ENCODE measurements at regions not wholly inside any gene's neighbourhood (a gene's known extent, or its start where the extent isn't known, plus 50 kb on each side); places are given as distances from the start of the nearest gene placed in this dataset.

DNA sequence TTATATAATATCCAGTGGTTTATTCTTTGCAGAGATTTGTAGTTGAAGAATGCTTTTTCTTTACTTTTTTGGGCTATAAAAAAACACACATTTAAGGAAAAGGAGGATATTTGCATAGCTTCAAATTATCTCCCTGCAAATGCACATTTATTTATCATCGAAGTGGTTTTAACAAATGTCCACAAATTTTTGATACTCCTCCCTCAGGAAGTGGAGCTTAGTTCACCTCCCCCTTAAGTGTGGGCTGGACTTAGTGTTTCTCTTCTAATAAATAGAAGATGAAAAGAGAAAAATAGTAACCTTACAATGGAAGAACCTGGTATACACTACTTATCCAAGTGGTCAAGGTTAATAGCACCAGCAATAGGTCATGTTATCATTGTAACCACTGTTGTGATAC is 537.6 kb downstream of the ARL4A start:
- TF ChIP-seq, protein P1, sequence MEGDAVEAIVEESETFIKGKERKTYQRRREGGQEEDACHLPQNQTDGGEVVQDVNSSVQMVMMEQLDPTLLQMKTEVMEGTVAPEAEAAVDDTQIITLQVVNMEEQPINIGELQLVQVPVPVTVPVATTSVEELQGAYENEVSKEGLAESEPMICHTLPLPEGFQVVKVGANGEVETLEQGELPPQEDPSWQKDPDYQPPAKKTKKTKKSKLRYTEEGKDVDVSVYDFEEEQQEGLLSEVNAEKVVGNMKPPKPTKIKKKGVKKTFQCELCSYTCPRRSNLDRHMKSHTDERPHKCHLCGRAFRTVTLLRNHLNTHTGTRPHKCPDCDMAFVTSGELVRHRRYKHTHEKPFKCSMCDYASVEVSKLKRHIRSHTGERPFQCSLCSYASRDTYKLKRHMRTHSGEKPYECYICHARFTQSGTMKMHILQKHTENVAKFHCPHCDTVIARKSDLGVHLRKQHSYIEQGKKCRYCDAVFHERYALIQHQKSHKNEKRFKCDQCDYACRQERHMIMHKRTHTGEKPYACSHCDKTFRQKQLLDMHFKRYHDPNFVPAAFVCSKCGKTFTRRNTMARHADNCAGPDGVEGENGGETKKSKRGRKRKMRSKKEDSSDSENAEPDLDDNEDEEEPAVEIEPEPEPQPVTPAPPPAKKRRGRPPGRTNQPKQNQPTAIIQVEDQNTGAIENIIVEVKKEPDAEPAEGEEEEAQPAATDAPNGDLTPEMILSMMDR (IDR thresholded peaks at IDR 0.05; ENCODE audit: low read depth, low read length, missing input control), result no peak
- TF ChIP-seq TAF1 (conservative IDR thresholded peaks at IDR 0.05) (no peak), YY1 (IDR thresholded peaks at IDR 0.05) (no peak), FOXA1 (IDR thresholded peaks at IDR 0.05) (no peak), GABPA (IDR thresholded peaks at IDR 0.05 in 1 of 2, conservative IDR thresholded peaks at IDR 0.05 in 1 of 2) (no peak), RXRA (IDR thresholded peaks at IDR 0.05) (no peak), FOXA2 (IDR thresholded peaks at IDR 0.05) (no peak), JUND (IDR thresholded peaks at IDR 0.05) (no peak), RAD21 (IDR thresholded peaks at IDR 0.05) (no peak)
- TF ChIP-seq, protein P2, sequence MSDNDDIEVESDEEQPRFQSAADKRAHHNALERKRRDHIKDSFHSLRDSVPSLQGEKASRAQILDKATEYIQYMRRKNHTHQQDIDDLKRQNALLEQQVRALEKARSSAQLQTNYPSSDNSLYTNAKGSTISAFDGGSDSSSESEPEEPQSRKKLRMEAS (IDR thresholded peaks at IDR 0.05), result no peak
- TF ChIP-seq, protein P3, sequence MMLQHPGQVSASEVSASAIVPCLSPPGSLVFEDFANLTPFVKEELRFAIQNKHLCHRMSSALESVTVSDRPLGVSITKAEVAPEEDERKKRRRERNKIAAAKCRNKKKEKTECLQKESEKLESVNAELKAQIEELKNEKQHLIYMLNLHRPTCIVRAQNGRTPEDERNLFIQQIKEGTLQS (IDR thresholded peaks at IDR 0.05), result no peak
- TF ChIP-seq, protein P4, sequence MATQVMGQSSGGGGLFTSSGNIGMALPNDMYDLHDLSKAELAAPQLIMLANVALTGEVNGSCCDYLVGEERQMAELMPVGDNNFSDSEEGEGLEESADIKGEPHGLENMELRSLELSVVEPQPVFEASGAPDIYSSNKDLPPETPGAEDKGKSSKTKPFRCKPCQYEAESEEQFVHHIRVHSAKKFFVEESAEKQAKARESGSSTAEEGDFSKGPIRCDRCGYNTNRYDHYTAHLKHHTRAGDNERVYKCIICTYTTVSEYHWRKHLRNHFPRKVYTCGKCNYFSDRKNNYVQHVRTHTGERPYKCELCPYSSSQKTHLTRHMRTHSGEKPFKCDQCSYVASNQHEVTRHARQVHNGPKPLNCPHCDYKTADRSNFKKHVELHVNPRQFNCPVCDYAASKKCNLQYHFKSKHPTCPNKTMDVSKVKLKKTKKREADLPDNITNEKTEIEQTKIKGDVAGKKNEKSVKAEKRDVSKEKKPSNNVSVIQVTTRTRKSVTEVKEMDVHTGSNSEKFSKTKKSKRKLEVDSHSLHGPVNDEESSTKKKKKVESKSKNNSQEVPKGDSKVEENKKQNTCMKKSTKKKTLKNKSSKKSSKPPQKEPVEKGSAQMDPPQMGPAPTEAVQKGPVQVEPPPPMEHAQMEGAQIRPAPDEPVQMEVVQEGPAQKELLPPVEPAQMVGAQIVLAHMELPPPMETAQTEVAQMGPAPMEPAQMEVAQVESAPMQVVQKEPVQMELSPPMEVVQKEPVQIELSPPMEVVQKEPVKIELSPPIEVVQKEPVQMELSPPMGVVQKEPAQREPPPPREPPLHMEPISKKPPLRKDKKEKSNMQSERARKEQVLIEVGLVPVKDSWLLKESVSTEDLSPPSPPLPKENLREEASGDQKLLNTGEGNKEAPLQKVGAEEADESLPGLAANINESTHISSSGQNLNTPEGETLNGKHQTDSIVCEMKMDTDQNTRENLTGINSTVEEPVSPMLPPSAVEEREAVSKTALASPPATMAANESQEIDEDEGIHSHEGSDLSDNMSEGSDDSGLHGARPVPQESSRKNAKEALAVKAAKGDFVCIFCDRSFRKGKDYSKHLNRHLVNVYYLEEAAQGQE (IDR thresholded peaks at IDR 0.05), result no peak
- TF ChIP-seq, protein P5, sequence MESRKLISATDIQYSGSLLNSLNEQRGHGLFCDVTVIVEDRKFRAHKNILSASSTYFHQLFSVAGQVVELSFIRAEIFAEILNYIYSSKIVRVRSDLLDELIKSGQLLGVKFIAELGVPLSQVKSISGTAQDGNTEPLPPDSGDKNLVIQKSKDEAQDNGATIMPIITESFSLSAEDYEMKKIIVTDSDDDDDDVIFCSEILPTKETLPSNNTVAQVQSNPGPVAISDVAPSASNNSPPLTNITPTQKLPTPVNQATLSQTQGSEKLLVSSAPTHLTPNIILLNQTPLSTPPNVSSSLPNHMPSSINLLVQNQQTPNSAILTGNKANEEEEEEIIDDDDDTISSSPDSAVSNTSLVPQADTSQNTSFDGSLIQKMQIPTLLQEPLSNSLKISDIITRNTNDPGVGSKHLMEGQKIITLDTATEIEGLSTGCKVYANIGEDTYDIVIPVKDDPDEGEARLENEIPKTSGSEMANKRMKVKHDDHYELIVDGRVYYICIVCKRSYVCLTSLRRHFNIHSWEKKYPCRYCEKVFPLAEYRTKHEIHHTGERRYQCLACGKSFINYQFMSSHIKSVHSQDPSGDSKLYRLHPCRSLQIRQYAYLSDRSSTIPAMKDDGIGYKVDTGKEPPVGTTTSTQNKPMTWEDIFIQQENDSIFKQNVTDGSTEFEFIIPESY (IDR thresholded peaks at IDR 0.05), result no peak

Measured in liver (tissue), 3 donors.